NCI-H146 treated with DMSO at 0.1 percent for 48 hours (cell line): ENCODE measurements at regions not wholly inside any gene's neighbourhood (a gene's known extent, or its start where the extent isn't known, plus 50 kb on each side); places are given as distances from the start of the nearest gene placed in this dataset.

Source experiments
- DNase-seq: peaks from one replicate; lab custom pipeline; 2025; ENCODE audit not compliant: unreplicated experiment; lab: John Stamatoyannopoulos, UW

GRCh38 chr16:79748629-79749028, 148.1 kb upstream of the MAF start:
- no peak for DNase-seq

DNA sequence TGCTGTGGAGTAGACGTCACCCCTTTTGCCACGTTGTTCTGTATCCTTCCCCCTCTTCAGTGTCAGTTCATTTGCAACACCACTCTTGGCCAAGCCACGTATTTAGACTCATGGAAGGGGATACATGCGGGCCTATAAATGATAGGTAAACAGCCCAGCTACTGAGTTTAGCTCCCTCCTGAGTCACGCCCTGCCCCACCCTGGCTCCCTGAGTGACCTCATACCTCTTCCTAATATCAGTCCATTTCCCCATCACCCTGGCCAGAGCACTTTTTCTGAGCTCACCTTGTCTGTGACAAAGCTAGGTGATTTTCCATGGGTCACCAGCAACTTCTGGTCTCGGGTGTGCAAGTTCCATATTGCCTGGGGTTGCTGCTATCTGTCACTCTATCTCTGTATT, 147.2 kb upstream of the MAF start:
- no peak for DNase-seq

DNA sequence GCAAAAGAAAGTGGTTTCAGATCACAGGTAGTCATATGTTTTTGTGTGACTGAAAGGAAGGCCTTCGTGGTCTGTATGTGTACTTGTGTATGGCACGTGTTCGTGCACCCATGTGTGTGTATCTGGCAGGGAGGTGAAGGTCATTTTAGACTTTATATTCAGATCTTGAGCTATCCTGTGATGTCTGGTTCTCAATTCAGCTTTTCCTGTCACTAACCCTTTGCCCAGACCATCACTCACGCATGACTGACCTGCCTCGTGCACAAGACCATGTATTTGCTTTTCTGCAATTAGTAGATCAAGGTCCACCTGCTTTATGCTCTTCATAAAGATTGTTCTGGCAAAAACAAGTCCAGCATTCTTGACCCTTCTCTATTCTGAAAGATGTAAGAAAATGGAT, 139.7 kb upstream of the MAF start:
- DNase-seq = no peak

GRCh38 chr16:79735271-79735670, 134.7 kb upstream of the MAF start:
- no peak for DNase-seq

GRCh38 chr16:79734721-79735120, 134.2 kb upstream of the MAF start:
- no peak for DNase-seq

DNA sequence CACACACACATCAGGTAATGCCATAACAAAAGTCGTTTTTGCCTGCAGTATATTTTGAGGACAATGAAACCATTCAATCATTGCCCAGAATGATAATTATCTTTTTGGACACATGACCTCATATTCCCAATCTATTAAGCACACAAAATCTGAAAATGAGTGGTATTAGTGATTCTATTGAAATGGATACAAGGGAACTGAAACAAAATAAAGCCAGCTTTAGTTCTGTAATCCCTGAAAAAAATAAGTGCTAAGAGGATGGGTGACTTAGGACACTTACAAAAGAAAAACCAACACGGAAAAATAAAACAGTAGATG, 128.3 kb upstream of the MAF start:
- no peak for DNase-seq

- DNase-seq = no peak
Measured at GRCh38 chr16:79728048-79728922, 127.7 kb upstream of the MAF start.

DNA sequence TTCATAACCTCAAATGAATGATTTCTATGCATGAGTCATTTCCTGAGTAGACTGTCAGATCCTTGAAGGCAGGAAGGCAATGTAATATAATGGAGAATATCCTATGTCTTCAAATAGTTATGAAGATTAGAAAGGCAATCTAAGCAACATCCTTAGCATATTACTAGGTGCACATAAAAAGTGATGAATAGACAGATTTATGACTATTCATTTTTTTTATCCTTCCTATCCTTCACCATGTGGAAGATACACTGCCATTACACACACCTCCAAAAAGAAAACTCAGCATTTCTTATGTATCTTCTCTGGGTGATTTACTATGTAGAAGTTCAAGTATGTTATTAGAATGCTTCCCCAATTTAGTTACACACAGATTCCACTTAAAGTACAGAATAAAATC, 126.4 kb upstream of the MAF start:
- no peak for DNase-seq

- DNase-seq = no peak
Measured at GRCh38 chr16:79725051-79725450, 124.5 kb upstream of the MAF start.

DNA sequence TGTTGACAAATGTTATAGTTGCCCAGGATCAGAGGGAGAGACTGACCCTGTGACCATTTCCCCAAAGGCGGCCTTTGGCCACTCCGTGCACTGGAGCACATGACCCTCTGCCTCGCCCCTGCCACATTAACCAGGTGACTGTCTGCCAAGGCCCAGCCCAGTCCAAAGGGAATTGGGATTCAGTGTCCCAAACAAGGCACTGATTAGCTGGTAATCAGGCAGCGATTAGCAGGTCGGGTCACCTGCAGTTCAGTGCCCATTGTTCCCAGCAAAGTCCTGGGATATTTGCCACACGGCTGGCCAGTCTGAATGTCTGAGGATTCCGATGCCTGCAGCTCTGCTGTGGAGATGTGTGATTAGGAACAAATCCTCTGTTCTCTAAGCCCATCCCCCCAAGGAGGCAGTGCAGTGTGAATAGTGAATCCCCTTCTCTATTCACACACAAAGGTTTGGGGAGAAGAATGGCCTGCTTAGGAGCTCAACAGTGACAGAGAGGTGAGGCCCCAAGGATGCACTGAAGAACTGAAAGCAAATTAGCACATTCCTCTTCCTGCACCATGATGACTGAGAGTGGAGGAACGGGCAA, 123.1 kb upstream of the MAF start:
- DNase-seq = no peak

DNA sequence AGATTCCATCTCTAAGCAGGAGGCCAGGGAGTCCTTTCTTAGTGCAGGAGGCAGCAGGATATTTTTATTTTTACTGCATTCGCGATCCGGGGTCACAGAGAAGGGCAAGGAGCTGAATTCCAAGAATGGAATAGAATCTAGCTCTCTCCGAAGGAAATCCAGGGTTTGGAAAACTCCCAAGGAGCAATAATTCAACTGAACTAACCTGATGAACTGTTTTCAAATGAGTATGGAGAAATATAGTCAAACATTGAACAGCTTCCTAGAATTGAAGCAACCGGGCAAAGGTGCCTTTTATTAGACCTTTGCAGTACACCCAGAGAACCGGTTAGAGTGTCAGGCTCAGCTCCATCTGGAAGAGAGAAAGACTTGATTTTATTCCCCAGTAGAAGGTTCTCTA, 120.7 kb upstream of the MAF start:
- DNase-seq = no peak

- no peak for DNase-seq
Measured at GRCh38 chr16:79717333-79718137, 117.0 kb upstream of the MAF start.

GRCh38 chr16:79716645-79717332, 116.3 kb upstream of the MAF start:
- no peak for DNase-seq

- DNase-seq = no peak
Measured at GRCh38 chr16:79715061-79715460, 114.5 kb upstream of the MAF start.

DNA sequence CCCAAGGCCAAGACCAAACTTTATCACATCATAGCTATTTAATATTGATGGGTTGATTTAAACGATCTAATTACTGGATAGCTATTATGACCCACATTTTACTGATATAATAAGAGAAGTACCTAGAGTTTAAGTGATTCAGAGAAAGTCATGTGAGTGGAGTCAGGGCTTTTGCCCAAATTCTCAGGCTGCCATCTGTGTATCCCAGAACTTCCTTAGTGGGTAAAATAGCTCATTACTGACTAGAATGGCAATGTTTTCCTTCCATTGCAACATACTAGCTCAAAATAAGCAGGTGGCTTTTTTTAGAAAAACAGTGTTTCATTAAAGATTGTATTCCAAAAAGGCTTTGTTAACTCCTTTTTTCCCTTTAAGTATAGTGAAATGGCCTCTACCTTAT, 113.9 kb upstream of the MAF start:
- no peak for DNase-seq

GRCh38 chr16:79713609-79714309, 113.2 kb upstream of the MAF start:
- DNase-seq = no peak

DNA sequence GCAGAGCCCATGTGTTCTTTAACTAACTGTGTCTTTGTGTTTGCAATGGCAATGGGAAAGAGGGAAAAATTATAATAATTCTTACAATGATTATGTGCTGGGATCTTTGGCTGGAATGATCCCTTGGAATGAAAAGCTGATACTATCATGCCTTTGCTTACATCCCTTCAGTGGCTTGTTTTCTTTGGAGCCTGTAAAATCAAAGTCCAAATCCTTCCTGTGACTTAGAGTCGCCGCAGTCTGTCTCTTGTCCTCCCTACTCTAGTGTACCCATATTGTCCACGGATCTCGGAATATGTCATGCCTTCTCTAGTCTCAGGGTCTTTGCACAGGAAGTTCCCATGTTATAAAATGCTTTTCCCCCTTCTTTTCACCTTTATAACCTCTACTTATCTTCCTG, 111.7 kb upstream of the MAF start:
- no peak for DNase-seq

DNA sequence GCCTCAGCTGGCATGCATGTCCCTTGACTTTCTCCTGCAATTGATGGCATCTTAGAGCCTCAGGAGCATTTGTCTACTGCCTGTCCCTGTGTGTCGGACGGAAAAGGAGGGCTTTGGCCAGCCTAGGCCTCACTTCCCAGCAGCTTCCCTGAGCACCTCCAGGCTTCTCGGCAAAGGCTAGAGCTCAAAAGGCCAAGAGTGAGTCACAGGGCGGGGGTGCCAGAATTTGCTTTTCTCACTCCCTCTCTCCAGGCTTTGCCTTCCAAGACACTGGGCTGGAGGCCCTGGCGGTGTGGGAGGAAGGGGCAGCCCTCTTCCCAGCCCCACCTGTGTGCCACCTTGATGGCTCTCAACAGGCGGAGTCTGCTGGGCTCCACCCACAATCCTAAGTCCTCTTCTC, 107.3 kb upstream of the MAF start:
- no peak for DNase-seq

DNA sequence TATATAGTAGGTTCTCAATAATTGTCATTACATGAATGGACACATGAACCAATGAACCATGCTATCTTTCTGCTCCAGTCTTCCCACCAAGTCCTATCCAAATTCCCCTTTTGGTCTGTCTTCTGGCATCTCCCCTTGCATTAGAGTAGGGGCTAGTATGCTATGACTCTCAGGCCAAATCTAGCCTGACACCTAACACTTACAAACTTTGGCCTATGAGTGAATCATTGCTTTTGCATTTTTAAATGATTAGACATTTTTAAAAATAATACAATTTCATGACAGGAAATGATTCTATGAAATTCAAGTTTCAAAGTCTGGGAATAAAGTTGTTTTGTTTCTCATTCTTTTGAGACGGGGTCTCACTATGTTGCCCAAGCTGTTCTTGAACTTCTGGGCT, 102.5 kb upstream of the MAF start:
- no peak for DNase-seq

GRCh38 chr16:79698341-79698753, 97.8 kb upstream of the MAF start:
- no peak for DNase-seq

GRCh38 chr16:79697562-79698112, 97.1 kb upstream of the MAF start:
- DNase-seq = no peak
